ENCODE measurements at regions not wholly inside any gene's neighbourhood (a gene's known extent, or its start where the extent isn't known, plus 50 kb on each side); places are given as distances from the start of the nearest gene placed in this dataset.
"Not testable (repeated sequence)": the region's sequence is repeated elsewhere in the genome, so short reads cannot be mapped to it uniquely, and the experiment has no call there.

DNA sequence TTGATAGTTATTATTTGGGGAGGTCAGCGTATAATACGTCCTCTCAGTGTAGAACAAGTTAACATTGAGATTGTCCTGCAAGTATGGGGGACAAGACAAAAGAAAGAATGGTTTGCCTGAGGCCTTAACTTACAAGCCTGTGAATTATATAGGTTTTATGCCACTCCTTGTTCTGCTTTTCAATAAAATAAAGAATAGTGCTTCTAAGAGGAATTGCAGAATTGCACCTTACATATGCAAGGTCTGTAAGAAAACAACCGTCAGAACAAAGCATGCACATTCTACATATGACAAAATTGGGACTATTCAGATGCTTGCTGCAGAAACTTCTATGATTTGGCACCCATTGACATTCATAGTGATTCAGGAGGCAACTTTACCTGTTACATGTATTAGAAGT, 785.0 kb downstream of the NR4A2 start:
- TF ChIP-seq, protein P1, sequence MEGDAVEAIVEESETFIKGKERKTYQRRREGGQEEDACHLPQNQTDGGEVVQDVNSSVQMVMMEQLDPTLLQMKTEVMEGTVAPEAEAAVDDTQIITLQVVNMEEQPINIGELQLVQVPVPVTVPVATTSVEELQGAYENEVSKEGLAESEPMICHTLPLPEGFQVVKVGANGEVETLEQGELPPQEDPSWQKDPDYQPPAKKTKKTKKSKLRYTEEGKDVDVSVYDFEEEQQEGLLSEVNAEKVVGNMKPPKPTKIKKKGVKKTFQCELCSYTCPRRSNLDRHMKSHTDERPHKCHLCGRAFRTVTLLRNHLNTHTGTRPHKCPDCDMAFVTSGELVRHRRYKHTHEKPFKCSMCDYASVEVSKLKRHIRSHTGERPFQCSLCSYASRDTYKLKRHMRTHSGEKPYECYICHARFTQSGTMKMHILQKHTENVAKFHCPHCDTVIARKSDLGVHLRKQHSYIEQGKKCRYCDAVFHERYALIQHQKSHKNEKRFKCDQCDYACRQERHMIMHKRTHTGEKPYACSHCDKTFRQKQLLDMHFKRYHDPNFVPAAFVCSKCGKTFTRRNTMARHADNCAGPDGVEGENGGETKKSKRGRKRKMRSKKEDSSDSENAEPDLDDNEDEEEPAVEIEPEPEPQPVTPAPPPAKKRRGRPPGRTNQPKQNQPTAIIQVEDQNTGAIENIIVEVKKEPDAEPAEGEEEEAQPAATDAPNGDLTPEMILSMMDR (IDR thresholded peaks at IDR 0.05; ENCODE audit: insufficient read depth, low read depth, low read length, missing control alignments), result no peak
- DNase-seq (ENCODE audit: low read depth), result no peak
- no peak overlapping the region for H3K4me3 ChIP-seq (ENCODE audit: low read length)

DNA sequence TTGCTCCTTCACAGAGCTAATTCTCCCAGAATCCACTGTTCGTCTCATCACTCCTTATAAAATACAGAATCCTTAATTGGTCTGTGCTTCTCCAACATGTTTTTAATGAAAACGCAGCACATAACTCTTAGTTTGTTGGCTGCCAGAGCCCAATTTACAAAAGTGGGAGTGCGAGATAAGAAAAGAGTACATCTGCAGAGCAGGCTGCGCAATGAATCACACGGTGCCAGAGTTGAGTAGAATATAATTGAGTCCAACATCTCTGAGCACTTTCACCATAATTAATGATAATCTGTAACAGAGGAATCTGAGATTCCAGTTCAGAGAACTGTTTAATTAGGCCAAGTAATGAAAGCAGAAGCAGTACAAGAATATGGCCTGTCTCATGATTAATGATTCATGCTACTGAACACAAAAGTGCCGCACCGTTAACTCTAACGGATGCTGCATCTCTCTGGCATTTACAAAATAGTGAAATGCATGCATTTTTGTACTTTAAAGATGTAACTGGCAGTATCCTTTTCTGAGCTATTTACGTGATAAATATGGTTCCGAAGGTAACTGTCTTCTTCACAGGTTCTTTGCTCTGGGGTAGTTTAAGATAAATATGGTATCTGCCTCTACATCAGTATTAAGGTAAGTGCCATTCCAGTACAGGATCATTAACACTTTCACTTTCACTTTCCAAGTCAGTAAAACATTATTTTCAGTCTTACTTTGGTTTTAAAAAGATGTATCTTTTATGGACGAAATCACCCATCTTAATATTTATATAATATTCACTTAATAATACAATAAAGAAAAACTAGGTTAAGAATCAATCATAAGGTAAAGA, 785.6 kb downstream of the NR4A2 start:
- H3K4me3 ChIP-seq (ENCODE audit: low read length), result no peak overlapping the region
- TF ChIP-seq, protein P1 (IDR thresholded peaks at IDR 0.05; ENCODE audit: insufficient read depth, low read depth, low read length, missing control alignments), result no peak
- no peak for DNase-seq (ENCODE audit: low read depth)

DNA sequence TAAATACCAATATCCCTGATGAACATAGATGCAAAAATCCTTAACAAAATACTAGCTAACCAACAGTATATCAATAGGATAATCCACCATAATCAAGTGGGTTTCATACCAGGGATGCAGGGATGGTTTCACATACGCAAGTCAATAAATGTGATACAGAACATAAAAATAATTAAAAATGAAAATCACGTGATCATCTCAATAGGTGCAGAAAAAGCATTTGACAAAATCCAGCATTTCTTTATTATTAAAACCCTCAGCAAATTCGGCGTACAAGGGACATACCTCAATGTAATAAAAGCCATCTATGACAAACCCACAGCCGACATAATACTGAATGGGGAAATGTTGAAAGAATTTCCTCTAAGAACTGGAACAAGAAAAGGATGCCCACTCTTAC, 793.5 kb downstream of the NR4A2 start:
- not testable (repeated sequence) for H3K4me3 ChIP-seq (ENCODE audit: low read length); DNase-seq (ENCODE audit: low read depth)

DNA sequence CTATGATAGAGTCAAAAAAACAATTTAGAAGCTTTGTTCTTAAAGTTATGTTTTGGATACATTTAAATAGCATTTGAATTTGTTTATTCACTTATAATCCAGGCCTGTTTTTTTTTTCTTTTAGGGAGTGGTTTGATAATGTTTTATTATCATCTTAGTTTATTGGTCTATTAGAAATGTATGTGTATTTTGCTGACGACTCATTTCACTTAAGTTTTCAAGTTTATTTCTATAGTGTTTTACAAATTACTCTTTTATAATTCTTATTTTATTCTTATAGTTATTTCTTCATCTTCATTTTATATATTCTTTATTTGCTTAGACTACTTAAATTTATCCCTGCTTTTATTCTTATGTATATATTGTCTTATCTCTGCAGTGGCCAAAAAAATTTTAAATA, 804.5 kb downstream of the NR4A2 start:
- no peak overlapping the region for H3K4me3 ChIP-seq (ENCODE audit: low read length)
- DNase-seq (ENCODE audit: low read depth), result no peak
- TF ChIP-seq, protein P1 (IDR thresholded peaks at IDR 0.05; ENCODE audit: insufficient read depth, low read depth, low read length, missing control alignments), result no peak

DNA sequence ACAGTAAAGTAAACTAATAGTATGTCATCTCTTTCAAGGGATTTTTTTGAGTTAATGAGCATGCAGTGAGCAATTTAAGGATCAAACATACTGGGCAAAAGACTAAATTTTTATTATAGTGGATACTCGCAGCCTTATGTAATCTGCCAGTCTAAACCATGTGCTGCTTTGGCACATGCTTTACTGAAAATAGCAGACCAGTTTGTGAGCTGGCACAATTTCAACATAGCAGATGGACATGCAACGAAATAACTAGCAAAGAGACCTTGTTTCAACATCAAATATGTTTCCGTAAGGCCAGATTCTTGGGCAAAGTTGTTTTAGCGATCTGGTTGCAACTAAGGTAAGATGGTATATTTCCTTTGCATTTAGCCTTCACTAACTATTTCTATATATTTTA, 807.3 kb downstream of the NR4A2 start:
- peak; percentile 3 for DNase-seq (ENCODE audit: low read depth)
- no peak overlapping the region for H3K4me3 ChIP-seq (ENCODE audit: low read length)
- TF ChIP-seq, protein P1 (IDR thresholded peaks at IDR 0.05; ENCODE audit: insufficient read depth, low read depth, low read length, missing control alignments), result no peak

DNA sequence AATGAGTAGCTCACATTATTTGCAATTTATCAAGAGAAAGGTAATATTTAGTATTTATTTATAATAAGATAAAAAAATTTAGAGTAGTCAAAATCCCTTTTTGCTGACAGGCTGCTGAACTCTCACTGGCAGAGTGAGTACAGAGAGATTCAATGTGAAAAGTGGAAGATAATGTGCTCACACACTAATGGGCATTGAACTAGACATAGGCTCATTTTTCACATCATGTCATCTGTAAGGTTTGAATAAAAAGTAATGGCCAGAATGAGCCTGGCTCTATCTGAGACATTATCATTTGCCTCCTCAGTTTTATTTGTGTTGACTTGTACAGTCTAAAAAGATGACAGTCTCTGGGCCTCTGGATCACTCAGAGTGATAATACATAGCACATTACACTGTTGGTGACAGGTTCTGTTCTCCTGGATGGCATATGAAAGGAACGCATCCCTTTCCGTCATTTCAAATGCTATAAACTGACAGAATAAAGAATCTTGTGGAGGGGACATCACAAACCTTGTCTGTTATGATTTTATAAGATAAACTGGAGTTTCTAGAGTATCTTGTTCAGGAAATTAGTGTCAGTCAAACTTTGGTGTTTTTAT, 812.9 kb downstream of the NR4A2 start:
- TF ChIP-seq, protein P1 (IDR thresholded peaks at IDR 0.05; ENCODE audit: insufficient read depth, low read depth, low read length, missing control alignments), result no peak

DNA sequence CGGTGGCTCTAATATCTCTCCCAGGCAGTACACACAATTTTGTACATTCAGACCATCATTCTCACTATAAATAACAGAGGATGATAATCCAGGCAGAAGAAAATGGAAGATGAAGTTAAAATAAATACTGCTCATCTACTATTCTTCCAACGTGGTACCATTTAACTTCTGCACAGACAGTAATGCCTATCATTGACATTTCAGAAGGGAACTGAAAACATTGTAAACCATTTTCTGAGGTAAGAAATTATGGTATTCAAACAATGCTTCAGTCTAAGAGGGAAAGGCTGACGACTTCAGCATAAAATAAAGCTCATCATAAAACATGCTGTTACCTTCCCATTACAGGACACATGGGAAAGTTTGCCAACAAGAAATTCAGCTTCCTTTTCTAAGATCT, 814.4 kb downstream of the NR4A2 start:
- DNase-seq (ENCODE audit: low read depth), result no peak
- no peak overlapping the region for H3K4me3 ChIP-seq (ENCODE audit: low read length)
- TF ChIP-seq, protein P1 (IDR thresholded peaks at IDR 0.05; ENCODE audit: insufficient read depth, low read depth, low read length, missing control alignments), result no peak

More for the DNA sequence above, 812.9 kb downstream of the NR4A2 start:
- H3K4me3 ChIP-seq (ENCODE audit: low read length), result no peak overlapping the region
- DNase-seq (ENCODE audit: low read depth), result no peak
